DOHH2 (cell line): ENCODE measurements at regions not wholly inside any gene's neighbourhood (a gene's known extent, or its start where the extent isn't known, plus 50 kb on each side); places are given as distances from the start of the nearest gene placed in this dataset.

Experiments used
- H3F3A ChIP-seq: fragments of 200-600 bp; sonication (generic), shearing (Covaris generic); 2 replicates; pipeline ENCODE4 v1.6.0; 2016; ENCODE audit warnings: antibody characterized with exemption, mild to moderate bottlenecking; ENCODE audit not compliant: control insufficient read depth, insufficient read depth
- H3K27ac ChIP-seq: fragments of 200-600 bp; sonication (generic); 2 replicates; pipeline ENCODE4 v1.5.1; 2014; ENCODE audit warnings: low read depth, mild to moderate bottlenecking, low read length, moderate library complexity
- H3K27me3 ChIP-seq: fragments of 200-600 bp; sonication (generic); 2 replicates; pipeline ENCODE4 v1.6.1; 2014; ENCODE audit warnings: mild to moderate bottlenecking, low read length, mixed read lengths; ENCODE audit not compliant: control insufficient read depth
- H3K36me3 ChIP-seq: fragments of 200-600 bp; sonication (generic); 2 replicates; pipeline ENCODE4 v1.6.1; 2014; ENCODE audit warnings: mild to moderate bottlenecking, low read length, moderate library complexity, mixed read lengths; ENCODE audit not compliant: control insufficient read depth
- H3K4me1 ChIP-seq: fragments of 200-600 bp; sonication (generic); 2 replicates; pipeline ENCODE4 v1.6.1; 2014; ENCODE audit warnings: mild to moderate bottlenecking, low read length, mixed read lengths; ENCODE audit not compliant: control insufficient read depth
- H3K4me2 ChIP-seq: fragments of 200-600 bp; sonication (generic); 2 replicates; pipeline ENCODE4 v1.6.0; 2014; ENCODE audit warnings: mild to moderate bottlenecking, low read length, moderate library complexity
- H3K4me3 ChIP-seq: fragments of 200-600 bp; sonication (generic); 2 replicates; pipeline ENCODE4 v1.5.1; 2014; ENCODE audit warnings: mild to moderate bottlenecking, low read length, mixed read lengths
- H3K79me2 ChIP-seq: fragments of 200-600 bp; sonication (generic); 2 replicates; pipeline ENCODE4 v1.6.1; 2014; ENCODE audit warnings: mild to moderate bottlenecking, low read length, mixed read lengths; ENCODE audit not compliant: control insufficient read depth
- H3K9me2 ChIP-seq: fragments of 200-600 bp; sonication (generic); replicated peaks from 2 replicates; pipeline ENCODE4 v1.6.1; 2014; ENCODE audit warnings: mild to moderate bottlenecking, low read length, mixed read lengths; ENCODE audit not compliant: control insufficient read depth
- H3K9me3 ChIP-seq: fragments of 200-600 bp; sonication (generic); 2 replicates; pipeline ENCODE4 v1.6.1; 2014; ENCODE audit warnings: antibody characterized with exemption, low read length, mixed read lengths; ENCODE audit not compliant: control insufficient read depth, insufficient read depth
- H4K20me1 ChIP-seq: fragments of 200-600 bp; sonication (generic); 2 replicates; pipeline ENCODE4 v1.6.0; 2014; ENCODE audit warnings: low read depth, mild to moderate bottlenecking, antibody characterized with exemption, low read length, moderate library complexity; ENCODE audit not compliant: control insufficient read depth, insufficient read depth
- CTCF ChIP-seq: fragments of 200-600 bp; sonication (generic); IDR thresholded peaks from one replicate; pipeline ENCODE4 v1.5.1; 2014; ENCODE audit warnings: antibody characterized with exemption, mild to moderate bottlenecking, low read depth, low read length; ENCODE audit not compliant: poor library complexity, severe bottlenecking
- EZH2phosphoT487 ChIP-seq: fragments of 200-600 bp; sonication (generic); IDR thresholded peaks from 2 replicates; pipeline ENCODE4 v1.6.1; 2017; ENCODE audit warnings: borderline replicate concordance, mild to moderate bottlenecking, antibody characterized with exemption, low read length, moderate library complexity, mixed read lengths

DNA sequence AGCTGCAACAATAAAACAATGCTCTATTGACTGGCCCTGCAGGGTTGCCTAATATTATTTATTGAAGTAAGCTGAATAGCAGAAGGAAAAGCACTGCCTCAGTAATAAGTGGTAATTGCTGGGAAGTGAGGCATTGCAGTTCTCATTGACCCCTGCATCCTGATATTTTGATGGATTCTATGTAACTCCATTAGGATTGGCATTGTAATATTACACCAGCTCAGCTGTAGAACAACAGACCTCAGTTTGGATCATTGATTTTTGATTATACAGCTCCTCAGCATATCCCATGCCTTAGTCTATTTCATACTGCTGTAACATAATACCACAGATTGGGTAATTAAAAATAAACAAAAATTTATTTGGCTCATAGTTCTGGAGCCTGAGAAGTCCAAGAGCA is 650.6 kb upstream of the SALL1 start:
- Histone ChIP-seq H3K4me2 (no peak overlapping the region), H3K79me2 (no peaks in the 10 kb centered on the region), H4K20me1 (no peaks in the 10 kb centered on the region), H3K9me2 (no peaks in the 10 kb centered on the region), H3K36me3 (no peaks in the 10 kb centered on the region), H3K9me3 (no peaks in the 10 kb centered on the region), H3K27ac (no peak overlapping the region), H3K4me3 (no peak overlapping the region), H3K27me3 (no peaks in the 10 kb centered on the region), H3F3A (no peaks in the 10 kb centered on the region), H3K4me1 (no peaks in the 10 kb centered on the region)
- no peak for TF ChIP-seq EZH2phosphoT487
- no peak for TF ChIP-seq CTCF

- Histone ChIP-seq H3K27ac (no peak overlapping the region), H3K9me2 (no peaks in the 10 kb centered on the region), H3K27me3 (no peaks in the 10 kb centered on the region), H3F3A (no peaks in the 10 kb centered on the region), H3K4me1 (no peaks in the 10 kb centered on the region), H3K4me2 (no peak overlapping the region), H4K20me1 (no peaks in the 10 kb centered on the region), H3K9me3 (no peaks in the 10 kb centered on the region), H3K36me3 (no peaks in the 10 kb centered on the region), H3K4me3 (no peak overlapping the region), H3K79me2 (no peaks in the 10 kb centered on the region)
- TF ChIP-seq EZH2phosphoT487, result no peak
- no peak for TF ChIP-seq CTCF
These were observed 646.7 kb upstream of the SALL1 start for GRCh38 chr16:51797669-51798259.

GRCh38 chr16:51779240-51779639 is 628.2 kb upstream of the SALL1 start:
- Histone ChIP-seq H3K36me3 (no peaks in the 10 kb centered on the region), H4K20me1 (no peaks in the 10 kb centered on the region), H3K4me3 (no peak overlapping the region), H3K4me2 (no peak overlapping the region), H3K4me1 (no peaks in the 10 kb centered on the region), H3K27ac (no peak overlapping the region), H3K9me3 (no peaks in the 10 kb centered on the region), H3K79me2 (no peaks in the 10 kb centered on the region), H3K9me2 (no peaks in the 10 kb centered on the region), H3F3A (no peaks in the 10 kb centered on the region), H3K27me3 (no peaks in the 10 kb centered on the region)
- no peak for TF ChIP-seq CTCF
- no peak for TF ChIP-seq EZH2phosphoT487
